ENCODE measurements at regions not wholly inside any gene's neighbourhood (a gene's known extent, or its start where the extent isn't known, plus 50 kb on each side); places are given as distances from the start of the nearest gene placed in this dataset.
A peak's percentile ranks its signal among the peaks of the same experiment; 100 is the strongest.

- TF ChIP-seq CTCF (IDR thresholded peaks at IDR 0.05 in 8 of 11, conservative IDR thresholded peaks at IDR 0.05 in 3 of 11) (peak in 3 of 11 experiments; percentile 15 to 31 (median 24)), POLR2A (IDR thresholded peaks at IDR 0.05) (peak in 1 of 3 donors; percentile 52), POLR2AphosphoS5 (IDR thresholded peaks at IDR 0.05) (peak; percentile 83 to 86 (median 86))
These were observed 53.6 kb upstream of the ZNF254 start for GRCh38 chr19:24033301-24033962.

All from spleen (tissue), 7 donors.